ENCODE measurements at regions not wholly inside any gene's neighbourhood (a gene's known extent, or its start where the extent isn't known, plus 50 kb on each side); places are given as distances from the start of the nearest gene placed in this dataset.
"Not testable (repeated sequence)": the region's sequence is repeated elsewhere in the genome, so short reads cannot be mapped to it uniquely, and the experiment has no call there.

GRCh38 chr6:28848756-28849155 lies 75.0 kb downstream of the TRIM27 start:
- TF ChIP-seq CTCF (conservative IDR thresholded peaks at IDR 0.05), result peak; percentile 37; the same call in 1 of the 2 replicates
- TF ChIP-seq EZH2 (IDR thresholded peaks at IDR 0.05; ENCODE audit: low read depth), result not testable (repeated sequence)

Data from PC-9 (cell line).